Kidney (tissue), 13 donors: ENCODE measurements at regions not wholly inside any gene's neighbourhood (a gene's known extent, or its start where the extent isn't known, plus 50 kb on each side); places are given as distances from the start of the nearest gene placed in this dataset.

ENCODE experiments used
- DNase-seq, 5 donors: peaks; one replicate each; pipeline ENCODE4 v3.0.0-alpha.2; 2013 to 2020
- FAIRE-seq: peaks from 2 replicates; lab custom pipeline; 2012; peaks lifted over from hg19 to GRCh38; lab: Jason Lieb, UNC
- H3K27ac ChIP-seq, 2 donors: one replicate each; pipeline ENCODE4 v1.7.0; 2013; ENCODE audit warnings: low read depth in 2 of 2, low read length in 2 of 2, inconsistent platforms in 1 of 2
- H3K27me3 ChIP-seq: one replicate; pipeline ENCODE4 v1.7.1; 2013; ENCODE audit warnings: low read length, inconsistent platforms; ENCODE audit not compliant: control insufficient read depth, insufficient read depth
- H3K36me3 ChIP-seq, 3 donors: one replicate each; pipeline versions ENCODE4 v1.7.0 to v1.7.1; 2013; ENCODE audit warnings: low read length in 3 of 3, control low read depth in 1 of 3, inconsistent platforms in 1 of 3; ENCODE audit not compliant: insufficient read depth in 3 of 3, control insufficient read depth in 2 of 3
- H3K4me1 ChIP-seq, 3 donors: one replicate each; pipeline versions ENCODE4 v1.7.0 to v1.7.1; 2013; ENCODE audit warnings: low read length in 3 of 3, inconsistent platforms in 1 of 3, low read depth in 1 of 3; ENCODE audit not compliant: control insufficient read depth in 2 of 3, insufficient read depth in 2 of 3
- H3K4me3 ChIP-seq, 3 donors: one replicate each; pipeline versions ENCODE4 v1.7.0 to v1.8.1; 2013; ENCODE audit warnings: low read length in 3 of 3, control low read depth in 1 of 3, inconsistent platforms in 1 of 3
- H3K9ac ChIP-seq, 3 donors: one replicate each; pipeline versions ENCODE4 v1.7.0 to v1.7.1; 2013; ENCODE audit warnings: low read length in 3 of 3, control low read depth in 1 of 3, inconsistent platforms in 1 of 3
- H3K9me3 ChIP-seq, 3 donors: one replicate each; pipeline versions ENCODE4 v1.7.0 to v1.7.1; 2013; ENCODE audit warnings: low read length in 3 of 3, control low read depth in 1 of 3, inconsistent platforms in 1 of 3; ENCODE audit not compliant: control insufficient read depth in 2 of 3, insufficient read depth in 1 of 3
- intact Hi-C: fragments of 100-400 bp; cut with DNase I; formaldehyde crosslinking; loops from one replicate; pipeline ENCODE4 v1.11.1; 2022
- TF ChIP-seq, protein P1 (sequence below): IDR thresholded peaks from 3 replicates; pipeline ENCODE4 v1.5.1; 2012; ENCODE audit warnings: mild to moderate bottlenecking, moderate library complexity, borderline replicate concordance; ENCODE audit not compliant: insufficient read depth; ENCODE audit errors: extremely low read depth
- donor health status: control.
- donor health status: control.
- donor health status: control.
- donor health status: control.
- donor health status: control.
- donor health status: DM: yes; HTN: yes; CAD: no.
- donor health status: Normal renal cell carcinoma (clear cell type).

DNA sequence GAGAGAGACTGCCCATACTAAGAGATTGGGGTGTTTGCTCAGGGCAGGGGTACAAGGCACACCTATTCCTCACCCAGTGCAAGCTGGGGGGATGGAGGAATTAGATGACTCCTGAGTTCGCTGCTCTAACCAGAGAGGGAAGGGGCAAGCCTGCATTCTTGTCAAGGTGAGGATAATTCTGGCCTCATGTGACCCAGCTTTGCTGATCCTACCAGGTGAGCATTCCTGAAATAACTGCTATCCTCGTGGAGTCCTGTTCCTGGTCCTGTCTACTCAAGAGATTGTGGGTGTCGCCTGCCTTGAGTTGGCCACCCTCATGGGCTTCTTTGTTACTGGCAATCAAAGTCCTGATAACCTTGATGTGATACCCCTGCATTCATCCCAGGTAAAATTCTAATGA is 206.0 kb downstream of the SPP2 start:
- FAIRE-seq (no peak), DNase-seq (no peak)
- Histone ChIP-seq H3K36me3 (no peaks in the 10 kb centered on the region), H3K4me1 (no peaks in the 10 kb centered on the region), H3K4me3 (no peak overlapping the region), H3K9ac (no peak overlapping the region), H3K9me3 (no peaks in the 10 kb centered on the region), H3K27ac (no peak overlapping the region), H3K27me3 (no peaks in the 10 kb centered on the region)
- intact Hi-C loops = no loop called here
- TF ChIP-seq, protein P1, sequence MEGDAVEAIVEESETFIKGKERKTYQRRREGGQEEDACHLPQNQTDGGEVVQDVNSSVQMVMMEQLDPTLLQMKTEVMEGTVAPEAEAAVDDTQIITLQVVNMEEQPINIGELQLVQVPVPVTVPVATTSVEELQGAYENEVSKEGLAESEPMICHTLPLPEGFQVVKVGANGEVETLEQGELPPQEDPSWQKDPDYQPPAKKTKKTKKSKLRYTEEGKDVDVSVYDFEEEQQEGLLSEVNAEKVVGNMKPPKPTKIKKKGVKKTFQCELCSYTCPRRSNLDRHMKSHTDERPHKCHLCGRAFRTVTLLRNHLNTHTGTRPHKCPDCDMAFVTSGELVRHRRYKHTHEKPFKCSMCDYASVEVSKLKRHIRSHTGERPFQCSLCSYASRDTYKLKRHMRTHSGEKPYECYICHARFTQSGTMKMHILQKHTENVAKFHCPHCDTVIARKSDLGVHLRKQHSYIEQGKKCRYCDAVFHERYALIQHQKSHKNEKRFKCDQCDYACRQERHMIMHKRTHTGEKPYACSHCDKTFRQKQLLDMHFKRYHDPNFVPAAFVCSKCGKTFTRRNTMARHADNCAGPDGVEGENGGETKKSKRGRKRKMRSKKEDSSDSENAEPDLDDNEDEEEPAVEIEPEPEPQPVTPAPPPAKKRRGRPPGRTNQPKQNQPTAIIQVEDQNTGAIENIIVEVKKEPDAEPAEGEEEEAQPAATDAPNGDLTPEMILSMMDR = no peak

DNA sequence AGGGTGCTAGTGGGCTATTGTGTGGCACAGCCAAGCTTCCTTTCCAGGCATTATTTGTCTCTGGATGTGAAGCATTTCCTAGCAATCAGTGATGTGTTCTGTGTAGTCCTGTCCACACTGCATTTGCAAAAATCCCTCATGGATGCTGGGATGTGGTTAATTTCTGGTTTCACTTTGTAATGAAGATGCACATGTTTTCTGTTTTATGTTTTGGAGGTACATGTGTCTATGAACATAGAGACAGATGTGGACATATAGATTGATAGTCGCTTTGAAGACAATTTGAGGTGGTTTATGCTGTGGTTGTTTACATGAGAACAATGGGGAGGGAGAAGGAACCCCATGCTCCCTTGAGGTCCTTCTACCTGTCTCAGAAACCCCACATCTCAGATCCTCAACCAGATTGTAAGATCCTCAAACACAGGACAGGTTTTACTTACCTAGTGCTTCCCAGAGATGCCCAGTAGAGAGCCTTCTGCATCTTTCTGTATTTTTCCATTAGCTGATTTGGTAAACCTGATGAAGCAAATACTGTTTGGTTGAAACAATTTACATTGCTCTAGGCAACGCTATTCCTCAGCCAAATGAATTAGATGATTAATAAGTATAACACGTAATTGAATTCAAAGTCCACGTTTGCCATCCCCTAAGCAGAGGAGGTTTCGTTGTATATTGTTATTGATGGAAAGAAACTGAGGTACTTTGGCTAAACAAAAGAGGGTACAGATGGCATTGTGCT is 204.4 kb downstream of the SPP2 start:
- no peaks in the 10 kb centered on the region for H3K4me1 ChIP-seq
- FAIRE-seq (no peak), DNase-seq (no peak)
- no peaks in the 10 kb centered on the region for H3K36me3 ChIP-seq
- no peaks in the 10 kb centered on the region for H3K9me3 ChIP-seq
- H3K27ac ChIP-seq = no peak overlapping the region
- intact Hi-C loops = no loop called here
- TF ChIP-seq, protein P1 = no peak
- H3K9ac ChIP-seq = no peak overlapping the region
- H3K27me3 ChIP-seq = no peaks in the 10 kb centered on the region
- H3K4me3 ChIP-seq = no peak overlapping the region

DNA sequence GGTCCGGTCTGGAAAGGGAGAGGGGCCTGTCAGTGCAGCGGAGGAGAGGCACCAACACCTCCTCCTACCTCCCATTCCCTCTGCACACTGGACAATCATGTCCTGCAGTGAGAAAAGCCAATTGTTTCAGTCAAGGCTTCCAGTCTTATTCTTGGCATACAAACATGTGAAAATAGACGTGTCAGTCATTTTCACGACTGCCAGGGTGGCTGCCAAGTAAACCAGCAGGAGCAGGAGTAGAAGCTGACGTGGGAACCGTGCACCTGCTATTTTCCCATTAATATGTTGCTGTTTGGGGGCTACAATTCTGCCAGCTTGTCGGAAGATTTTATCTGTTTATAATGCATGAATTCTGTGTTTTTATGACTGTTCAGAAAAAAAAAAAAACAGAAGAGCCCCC is 202.3 kb downstream of the SPP2 start:
- Histone ChIP-seq H3K4me3 (no peak overlapping the region), H3K27me3 (no peaks in the 10 kb centered on the region), H3K9me3 (no peaks in the 10 kb centered on the region), H3K9ac (no peak overlapping the region), H3K27ac (no peak overlapping the region), H3K36me3 (no peaks in the 10 kb centered on the region), H3K4me1 (no peaks in the 10 kb centered on the region)
- FAIRE-seq (no peak), DNase-seq (peak in 2 of 5 donors; percentile 51 to 55)
- intact Hi-C loops = no loop called here
- TF ChIP-seq, protein P1 = no peak
